Prostate gland (tissue), 2 donors: ENCODE measurements at regions not wholly inside any gene's neighbourhood (a gene's known extent, or its start where the extent isn't known, plus 50 kb on each side); places are given as distances from the start of the nearest gene placed in this dataset.

Experiments
- POLR2A ChIP-seq: fragments of 450-650 bp; IDR thresholded peaks from one replicate; pipeline ENCODE4 v1.6.1; 2016; ENCODE audit warnings: antibody characterized with exemption, mild to moderate bottlenecking
- POLR2AphosphoS5 ChIP-seq: sonication (generic); formaldehyde crosslinking; IDR thresholded peaks from one replicate; pipeline ENCODE4 v1.6.1; 2017; ENCODE audit warnings: antibody characterized with exemption
- TF ChIP-seq, protein P1 (sequence below), 4 experiments: fragments of 200-600 bp in 2 of 4; fragments of 450-650 bp in 2 of 4; sonication (generic) in 2 of 4; IDR thresholded peaks; 1 replicate in 3 of 4; 2 replicates in 1 of 4; pipeline ENCODE4 v1.5.1; 2016 to 2019; ENCODE audit warnings: antibody characterized with exemption in 4 of 4, mild to moderate bottlenecking in 2 of 4, moderate library complexity in 2 of 4

DNA sequence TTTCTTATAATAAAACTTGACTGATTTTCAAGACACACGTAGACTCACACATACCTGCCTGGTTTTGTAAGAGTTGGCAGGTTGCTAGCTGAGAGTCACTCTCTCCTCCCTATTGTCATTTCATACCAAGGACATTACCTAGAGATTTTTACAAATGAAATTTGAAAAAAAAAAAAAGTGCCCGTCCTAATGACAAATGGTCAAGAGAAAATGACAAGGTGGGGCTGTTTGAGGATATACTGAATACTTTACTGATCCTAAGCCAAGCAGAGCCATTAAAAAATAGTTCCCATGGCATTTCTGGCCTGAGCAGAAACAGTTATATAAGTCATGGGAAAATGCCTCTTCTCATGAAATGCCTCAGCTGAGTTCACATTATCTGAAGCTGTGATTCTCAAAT is 150.2 kb downstream of the DYRK2 start:
- TF ChIP-seq, protein P1, sequence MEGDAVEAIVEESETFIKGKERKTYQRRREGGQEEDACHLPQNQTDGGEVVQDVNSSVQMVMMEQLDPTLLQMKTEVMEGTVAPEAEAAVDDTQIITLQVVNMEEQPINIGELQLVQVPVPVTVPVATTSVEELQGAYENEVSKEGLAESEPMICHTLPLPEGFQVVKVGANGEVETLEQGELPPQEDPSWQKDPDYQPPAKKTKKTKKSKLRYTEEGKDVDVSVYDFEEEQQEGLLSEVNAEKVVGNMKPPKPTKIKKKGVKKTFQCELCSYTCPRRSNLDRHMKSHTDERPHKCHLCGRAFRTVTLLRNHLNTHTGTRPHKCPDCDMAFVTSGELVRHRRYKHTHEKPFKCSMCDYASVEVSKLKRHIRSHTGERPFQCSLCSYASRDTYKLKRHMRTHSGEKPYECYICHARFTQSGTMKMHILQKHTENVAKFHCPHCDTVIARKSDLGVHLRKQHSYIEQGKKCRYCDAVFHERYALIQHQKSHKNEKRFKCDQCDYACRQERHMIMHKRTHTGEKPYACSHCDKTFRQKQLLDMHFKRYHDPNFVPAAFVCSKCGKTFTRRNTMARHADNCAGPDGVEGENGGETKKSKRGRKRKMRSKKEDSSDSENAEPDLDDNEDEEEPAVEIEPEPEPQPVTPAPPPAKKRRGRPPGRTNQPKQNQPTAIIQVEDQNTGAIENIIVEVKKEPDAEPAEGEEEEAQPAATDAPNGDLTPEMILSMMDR (IDR thresholded peaks at IDR 0.05) = no peak
- TF ChIP-seq POLR2AphosphoS5 = no peak
- no peak for TF ChIP-seq POLR2A
